NCI-H345 treated with DMSO at 0.1 percent for 48 hours (cell line): ENCODE measurements at regions not wholly inside any gene's neighbourhood (a gene's known extent, or its start where the extent isn't known, plus 50 kb on each side); places are given as distances from the start of the nearest gene placed in this dataset.

Experiments
- DNase-seq: peaks from one replicate; lab custom pipeline; 2025; ENCODE audit not compliant: unreplicated experiment; lab: John Stamatoyannopoulos, UW

- DNase-seq, result no peak
Measured at GRCh38 chr13:74622284-74622683, 488.1 kb upstream of the KLF12 start.

- no peak for DNase-seq
Measured at GRCh38 chr13:74620711-74621110, 486.5 kb upstream of the KLF12 start.

GRCh38 chr13:74620308-74620707, 486.1 kb upstream of the KLF12 start:
- no peak for DNase-seq

GRCh38 chr13:74597526-74597925, 463.3 kb upstream of the KLF12 start:
- DNase-seq, result no peak

- DNase-seq, result no peak
Measured at GRCh38 chr13:74596691-74597090, 462.5 kb upstream of the KLF12 start.

- no peak for DNase-seq
Measured at GRCh38 chr13:74593688-74594087, 459.5 kb upstream of the KLF12 start.

- DNase-seq, result no peak
Measured at GRCh38 chr13:74586847-74587246, 452.6 kb upstream of the KLF12 start.

- no peak for DNase-seq
Measured at GRCh38 chr13:74576420-74576819, 442.2 kb upstream of the KLF12 start.

GRCh38 chr13:74575729-74576125, 441.5 kb upstream of the KLF12 start:
- DNase-seq, result no peak

GRCh38 chr13:74574964-74575728, 440.9 kb upstream of the KLF12 start:
- DNase-seq, result no peak

- DNase-seq, result no peak
Measured at GRCh38 chr13:74573654-74574053, 439.4 kb upstream of the KLF12 start.

- DNase-seq, result no peak
Measured at GRCh38 chr13:74571811-74572210, 437.6 kb upstream of the KLF12 start.

GRCh38 chr13:74570834-74571233, 436.6 kb upstream of the KLF12 start:
- DNase-seq, result no peak

GRCh38 chr13:74570046-74570445, 435.8 kb upstream of the KLF12 start:
- DNase-seq, result no peak

- no peak for DNase-seq
Measured at GRCh38 chr13:74569251-74569650, 435.0 kb upstream of the KLF12 start.

GRCh38 chr13:74567485-74567884, 433.3 kb upstream of the KLF12 start:
- no peak for DNase-seq

GRCh38 chr13:74562381-74562780, 428.2 kb upstream of the KLF12 start:
- no peak for DNase-seq

- no peak for DNase-seq
Measured at GRCh38 chr13:74561155-74561554, 427.0 kb upstream of the KLF12 start.

- no peak for DNase-seq
Measured at GRCh38 chr13:74560325-74560724, 426.1 kb upstream of the KLF12 start.

GRCh38 chr13:74557870-74558269, 423.7 kb upstream of the KLF12 start:
- no peak for DNase-seq

GRCh38 chr13:74555651-74556420, 421.6 kb upstream of the KLF12 start:
- no peak for DNase-seq

GRCh38 chr13:74555276-74555625, 421.0 kb upstream of the KLF12 start:
- DNase-seq, result no peak
